ENCODE measurements at regions not wholly inside any gene's neighbourhood (a gene's known extent, or its start where the extent isn't known, plus 50 kb on each side); places are given as distances from the start of the nearest gene placed in this dataset.

DNA sequence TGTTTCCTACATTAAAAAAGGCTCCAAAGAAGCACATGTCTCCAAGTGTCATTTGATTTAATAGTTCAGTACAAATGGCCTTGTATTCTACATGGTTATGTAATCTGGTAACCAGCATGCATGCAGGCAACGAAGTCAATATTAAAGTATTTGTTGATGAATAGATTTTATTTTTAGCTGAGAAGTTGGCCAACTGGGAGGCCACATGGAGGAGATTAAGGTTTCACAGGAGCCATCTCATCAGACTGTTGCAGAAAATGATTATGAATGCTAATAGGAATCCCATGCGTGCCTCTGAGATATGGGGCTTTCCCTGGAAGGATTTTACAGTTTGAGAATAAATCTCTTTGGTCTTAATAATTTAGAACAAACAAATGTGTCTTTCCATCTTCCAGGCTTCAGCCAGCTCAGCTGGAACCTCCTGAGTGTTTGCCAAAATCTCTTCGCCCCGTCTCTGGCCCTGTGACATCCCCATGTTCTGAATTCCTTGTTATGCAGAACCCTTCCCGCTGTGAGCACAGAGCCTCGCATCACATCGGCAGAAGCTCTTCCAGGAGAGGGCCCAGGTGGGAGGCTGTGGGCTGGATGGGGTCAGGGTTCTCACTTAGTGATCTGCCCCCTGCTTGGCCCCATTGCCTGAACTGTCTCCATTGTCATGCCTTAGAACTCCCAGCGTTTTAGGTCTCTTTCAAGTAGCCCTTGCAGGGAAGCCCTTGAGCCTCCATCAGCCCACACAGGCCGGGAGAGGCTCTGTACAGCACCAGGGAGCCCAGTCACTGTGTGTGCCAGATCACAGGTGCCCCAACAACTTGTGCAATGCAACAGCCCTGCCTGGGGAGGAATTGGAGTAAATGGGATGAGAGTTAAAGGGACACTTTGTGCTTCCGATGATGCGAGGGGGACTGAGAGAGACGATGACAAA is 190.5 kb upstream of the TWIST2 start:
- Histone ChIP-seq H3F3A (ENCODE audit: insufficient read depth) (no peaks in the 10 kb centered on the region), H3K36me3 (ENCODE audit: low read length) (no peaks in the 10 kb centered on the region), H3K9me2 (replicated peaks; ENCODE audit: insufficient read depth, low read length) (no peaks in the 10 kb centered on the region), H3K79me2 (ENCODE audit: insufficient read depth, low read length) (no peaks in the 10 kb centered on the region), H2AFZ (ENCODE audit: low read depth, low read length, severe bottlenecking) (no peak overlapping the region), H4K20me1 (ENCODE audit: low read depth, low read length) (no peaks in the 10 kb centered on the region), H3K27ac (ENCODE audit: low read depth, low read length) (no peak overlapping the region), H3K9ac (ENCODE audit: low read length) (no peak overlapping the region), H3K9me3 (ENCODE audit: insufficient read depth, low read length) (no peaks in the 10 kb centered on the region), H3K4me3 (ENCODE audit: insufficient read depth, low read length, poor library complexity, severe bottlenecking) (no peak overlapping the region), H3K4me2 (ENCODE audit: low read depth, low read length, poor library complexity, severe bottlenecking) (no peak overlapping the region), H3K27me3 (ENCODE audit: low read length) (no peaks in the 10 kb centered on the region)
- TF ChIP-seq, protein P1, sequence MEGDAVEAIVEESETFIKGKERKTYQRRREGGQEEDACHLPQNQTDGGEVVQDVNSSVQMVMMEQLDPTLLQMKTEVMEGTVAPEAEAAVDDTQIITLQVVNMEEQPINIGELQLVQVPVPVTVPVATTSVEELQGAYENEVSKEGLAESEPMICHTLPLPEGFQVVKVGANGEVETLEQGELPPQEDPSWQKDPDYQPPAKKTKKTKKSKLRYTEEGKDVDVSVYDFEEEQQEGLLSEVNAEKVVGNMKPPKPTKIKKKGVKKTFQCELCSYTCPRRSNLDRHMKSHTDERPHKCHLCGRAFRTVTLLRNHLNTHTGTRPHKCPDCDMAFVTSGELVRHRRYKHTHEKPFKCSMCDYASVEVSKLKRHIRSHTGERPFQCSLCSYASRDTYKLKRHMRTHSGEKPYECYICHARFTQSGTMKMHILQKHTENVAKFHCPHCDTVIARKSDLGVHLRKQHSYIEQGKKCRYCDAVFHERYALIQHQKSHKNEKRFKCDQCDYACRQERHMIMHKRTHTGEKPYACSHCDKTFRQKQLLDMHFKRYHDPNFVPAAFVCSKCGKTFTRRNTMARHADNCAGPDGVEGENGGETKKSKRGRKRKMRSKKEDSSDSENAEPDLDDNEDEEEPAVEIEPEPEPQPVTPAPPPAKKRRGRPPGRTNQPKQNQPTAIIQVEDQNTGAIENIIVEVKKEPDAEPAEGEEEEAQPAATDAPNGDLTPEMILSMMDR (IDR thresholded peaks at IDR 0.05; ENCODE audit: insufficient read depth, low read length, poor library complexity, severe bottlenecking): no peak
- TF ChIP-seq EZH2phosphoT487 (conservative IDR thresholded peaks at IDR 0.05; ENCODE audit: low read length): no peak

GRCh38 chr2:238658054-238658407 is 189.9 kb upstream of the TWIST2 start:
- no peaks in the 10 kb centered on the region for H4K20me1 ChIP-seq (ENCODE audit: low read depth, low read length)
- no peak overlapping the region for H3K4me3 ChIP-seq (ENCODE audit: insufficient read depth, low read length, poor library complexity, severe bottlenecking)
- H3K9ac ChIP-seq (ENCODE audit: low read length): no peak overlapping the region
- no peaks in the 10 kb centered on the region for H3K9me3 ChIP-seq (ENCODE audit: insufficient read depth, low read length)
- no peak overlapping the region for H3K4me2 ChIP-seq (ENCODE audit: low read depth, low read length, poor library complexity, severe bottlenecking)
- no peaks in the 10 kb centered on the region for H3K36me3 ChIP-seq (ENCODE audit: low read length)
- no peaks in the 10 kb centered on the region for H3F3A ChIP-seq (ENCODE audit: insufficient read depth)
- no peak overlapping the region for H3K27ac ChIP-seq (ENCODE audit: low read depth, low read length)
- no peaks in the 10 kb centered on the region for H3K27me3 ChIP-seq (ENCODE audit: low read length)
- H3K79me2 ChIP-seq (ENCODE audit: insufficient read depth, low read length): no peaks in the 10 kb centered on the region
- H2AFZ ChIP-seq (ENCODE audit: low read depth, low read length, severe bottlenecking): no peak overlapping the region
- no peaks in the 10 kb centered on the region for H3K9me2 ChIP-seq (replicated peaks; ENCODE audit: insufficient read depth, low read length)
- no peak for TF ChIP-seq EZH2phosphoT487 (conservative IDR thresholded peaks at IDR 0.05; ENCODE audit: low read length)
- TF ChIP-seq, protein P1 (IDR thresholded peaks at IDR 0.05; ENCODE audit: insufficient read depth, low read length, poor library complexity, severe bottlenecking): no peak

- no peak overlapping the region for H2AFZ ChIP-seq (ENCODE audit: low read depth, low read length, severe bottlenecking)
- H3K9me3 ChIP-seq (ENCODE audit: insufficient read depth, low read length): no peaks in the 10 kb centered on the region
- no peak overlapping the region for H3K27ac ChIP-seq (ENCODE audit: low read depth, low read length)
- H3K9ac ChIP-seq (ENCODE audit: low read length): no peak overlapping the region
- H3K36me3 ChIP-seq (ENCODE audit: low read length): no peaks in the 10 kb centered on the region
- TF ChIP-seq, protein P1 (IDR thresholded peaks at IDR 0.05; ENCODE audit: insufficient read depth, low read length, poor library complexity, severe bottlenecking): no peak
- no peak for TF ChIP-seq EZH2phosphoT487 (conservative IDR thresholded peaks at IDR 0.05; ENCODE audit: low read length)
- no peaks in the 10 kb centered on the region for H3K9me2 ChIP-seq (replicated peaks; ENCODE audit: insufficient read depth, low read length)
- H3F3A ChIP-seq (ENCODE audit: insufficient read depth): no peaks in the 10 kb centered on the region
- no peak overlapping the region for H3K4me3 ChIP-seq (ENCODE audit: insufficient read depth, low read length, poor library complexity, severe bottlenecking)
- H3K4me2 ChIP-seq (ENCODE audit: low read depth, low read length, poor library complexity, severe bottlenecking): no peak overlapping the region
- no peaks in the 10 kb centered on the region for H4K20me1 ChIP-seq (ENCODE audit: low read depth, low read length)
- H3K27me3 ChIP-seq (ENCODE audit: low read length): no peaks in the 10 kb centered on the region
- H3K79me2 ChIP-seq (ENCODE audit: insufficient read depth, low read length): no peaks in the 10 kb centered on the region
Measured at GRCh38 chr2:238658820-238659219, 189.1 kb upstream of the TWIST2 start.
